Middle frontal gyrus (tissue), 1 donor: ENCODE measurements at regions not wholly inside any gene's neighbourhood (a gene's known extent, or its start where the extent isn't known, plus 50 kb on each side); places are given as distances from the start of the nearest gene placed in this dataset.

ENCODE experiments used
- DNase-seq: peaks from one replicate; pipeline ENCODE4 v3.0.0-alpha.2; 2015; ENCODE audit warnings: low spot score; ENCODE audit errors: extremely low spot score

DNA sequence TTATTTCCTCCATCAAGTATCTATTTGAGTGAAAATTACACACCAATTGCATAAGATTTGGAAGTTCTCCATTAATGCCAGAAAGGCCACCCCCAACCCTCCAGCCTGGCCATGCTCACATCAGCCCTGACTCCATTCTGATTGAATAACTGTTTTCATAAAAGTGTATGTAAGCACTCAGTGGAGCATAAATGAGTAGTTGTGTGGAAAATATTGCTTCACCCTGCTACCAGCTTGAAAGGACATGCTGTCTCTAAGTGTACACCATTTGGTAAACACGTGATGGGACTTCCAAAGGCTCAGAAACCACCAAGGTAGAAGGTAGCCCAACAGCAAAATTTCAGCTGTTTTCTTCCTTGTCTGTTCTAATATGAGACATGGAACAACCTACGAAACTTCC lies 393.8 kb downstream of the ZNF385D start:
- no peak for DNase-seq

GRCh38 chr3:21356402-21356801 lies 394.6 kb downstream of the ZNF385D start:
- no peak for DNase-seq

- no peak for DNase-seq
Observed at GRCh38 chr3:21345382-21345976, 405.5 kb downstream of the ZNF385D start.

DNA sequence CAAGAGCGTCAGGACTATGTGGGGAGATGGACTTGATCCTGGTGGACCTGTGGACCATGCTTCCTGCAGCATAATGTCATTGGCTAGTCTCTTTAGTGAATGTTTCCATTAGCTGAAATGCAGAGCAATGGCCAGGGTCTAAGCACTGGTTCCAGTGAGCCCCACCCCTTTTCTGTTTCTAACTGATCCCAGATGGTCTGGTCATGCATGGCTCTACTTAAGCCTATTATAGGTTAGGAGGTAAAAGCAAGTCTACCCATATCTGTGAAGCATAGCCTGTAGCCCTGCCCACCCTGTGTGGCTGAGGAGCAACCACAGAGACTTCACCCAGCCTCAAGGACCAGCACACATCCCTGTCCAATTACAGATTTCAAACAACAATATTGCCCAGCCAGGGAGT lies 419.2 kb downstream of the ZNF385D start:
- DNase-seq: no peak

- DNase-seq: no peak
Observed at GRCh38 chr3:21331321-21331720, 419.7 kb downstream of the ZNF385D start.

DNA sequence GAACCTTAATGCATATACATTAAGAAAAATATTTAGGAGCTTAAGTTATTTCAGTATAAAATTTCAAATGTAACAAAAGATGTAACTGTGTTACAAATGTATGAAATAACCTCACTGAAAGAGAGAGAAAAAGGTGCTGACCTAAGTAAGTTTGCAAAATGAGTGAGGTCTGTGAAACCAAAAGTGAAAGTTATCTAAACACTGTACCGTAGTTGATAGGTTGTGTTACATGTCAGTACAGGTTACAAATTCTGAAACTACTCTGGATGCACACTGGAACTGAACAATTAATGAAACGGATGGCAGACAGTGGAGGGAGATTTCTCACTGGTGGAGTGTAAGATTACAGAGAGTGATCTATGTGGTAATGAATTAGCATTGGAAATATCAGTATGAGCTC lies 420.7 kb downstream of the ZNF385D start:
- DNase-seq: no peak

- no peak for DNase-seq
Observed at GRCh38 chr3:21328711-21329390, 422.2 kb downstream of the ZNF385D start.

DNA sequence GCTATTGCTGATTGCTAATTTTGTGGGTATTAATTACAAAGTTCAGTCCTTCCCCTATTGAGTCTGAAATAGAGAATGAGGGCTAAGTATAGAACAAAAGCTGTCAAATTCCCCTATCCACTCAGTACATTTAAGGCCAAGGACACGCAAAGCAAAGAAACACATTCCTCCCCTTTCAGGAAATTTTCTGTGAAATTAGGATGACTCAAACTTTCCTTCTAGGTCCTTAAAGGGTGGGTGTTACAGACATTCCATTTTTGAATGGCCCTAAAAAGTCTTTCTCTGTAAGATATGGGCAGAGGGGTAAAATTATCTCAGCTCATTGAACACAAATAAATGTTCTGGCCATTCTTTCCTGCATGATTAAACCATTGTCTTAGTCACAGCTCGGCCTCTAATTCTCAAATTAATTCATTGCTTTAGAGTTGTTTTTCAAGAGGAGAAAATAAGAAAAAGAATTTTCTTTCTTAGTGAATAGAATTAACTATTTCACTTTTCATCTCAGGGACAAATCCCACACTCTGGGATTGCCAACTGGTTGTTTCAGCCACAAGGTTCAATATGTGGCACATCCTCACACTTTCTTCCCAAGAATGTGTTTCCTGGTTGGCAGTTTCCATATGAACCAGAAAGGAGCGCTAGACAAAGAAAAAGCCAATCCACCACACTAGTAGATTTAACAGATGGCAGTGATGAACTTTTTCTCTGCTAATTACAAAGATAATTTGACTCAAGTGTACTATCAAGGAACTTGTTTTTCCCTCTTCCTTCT lies 424.1 kb downstream of the ZNF385D start:
- no peak for DNase-seq

DNA sequence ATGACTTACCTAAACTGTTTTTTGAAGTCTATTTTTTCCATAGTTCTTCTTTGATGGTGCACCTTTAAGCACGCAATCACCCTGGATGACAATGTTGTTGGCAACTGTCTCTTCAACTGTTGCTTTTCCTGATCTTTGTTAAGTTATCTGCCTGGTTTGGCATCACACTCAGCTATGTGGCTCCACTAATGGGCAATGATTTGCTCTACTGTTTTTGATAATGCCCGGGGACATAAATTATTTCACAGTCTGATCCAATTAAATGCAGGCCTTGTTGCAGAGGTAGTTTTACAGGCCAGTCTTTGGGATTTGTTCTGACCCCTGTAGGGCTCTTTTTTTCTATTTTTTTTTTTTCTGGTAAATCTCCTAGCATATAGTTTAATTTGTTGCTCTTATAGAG lies 436.3 kb downstream of the ZNF385D start:
- DNase-seq: no peak

- no peak for DNase-seq
Observed at GRCh38 chr3:21310891-21311290, 440.1 kb downstream of the ZNF385D start.

- DNase-seq: no peak
Observed at GRCh38 chr3:21310161-21310560, 440.8 kb downstream of the ZNF385D start.

DNA sequence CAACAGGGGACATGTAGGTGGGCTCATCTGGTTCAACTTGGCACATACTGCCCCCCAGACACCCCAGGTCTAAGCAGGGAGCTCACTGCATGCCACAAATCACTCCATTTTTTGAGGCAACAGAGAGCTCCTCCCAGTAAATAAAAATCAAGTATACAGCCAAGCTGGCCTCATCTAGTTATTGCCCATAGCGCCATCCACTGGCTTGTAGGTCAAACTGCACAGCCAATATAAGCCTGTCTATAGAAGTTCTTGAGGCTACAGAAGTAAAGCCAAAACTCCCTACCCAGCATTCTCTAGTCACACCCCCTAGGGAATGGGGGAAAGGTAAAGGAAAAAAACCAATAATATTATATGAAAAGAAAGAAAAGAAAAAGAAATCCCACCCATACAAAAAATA lies 453.7 kb downstream of the ZNF385D start:
- no peak for DNase-seq

DNA sequence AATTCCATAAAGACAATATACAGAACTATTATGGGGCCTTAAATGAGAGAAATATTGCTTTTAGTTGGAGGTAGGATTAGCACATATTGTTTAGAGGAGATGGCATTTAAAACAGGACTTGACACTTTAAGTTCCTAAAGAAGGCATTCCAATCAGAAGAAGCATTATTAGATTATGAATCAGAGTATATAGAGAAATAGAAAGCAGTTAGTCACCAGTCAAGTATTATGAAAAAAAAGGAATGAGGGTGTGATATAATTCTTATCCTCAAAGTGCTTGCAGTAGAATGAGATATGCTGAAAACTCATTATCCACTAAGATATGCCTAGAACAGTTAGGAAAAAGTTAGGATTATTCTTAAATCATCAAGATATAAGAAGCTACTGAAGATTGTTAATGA lies 456.2 kb downstream of the ZNF385D start:
- no peak for DNase-seq

DNA sequence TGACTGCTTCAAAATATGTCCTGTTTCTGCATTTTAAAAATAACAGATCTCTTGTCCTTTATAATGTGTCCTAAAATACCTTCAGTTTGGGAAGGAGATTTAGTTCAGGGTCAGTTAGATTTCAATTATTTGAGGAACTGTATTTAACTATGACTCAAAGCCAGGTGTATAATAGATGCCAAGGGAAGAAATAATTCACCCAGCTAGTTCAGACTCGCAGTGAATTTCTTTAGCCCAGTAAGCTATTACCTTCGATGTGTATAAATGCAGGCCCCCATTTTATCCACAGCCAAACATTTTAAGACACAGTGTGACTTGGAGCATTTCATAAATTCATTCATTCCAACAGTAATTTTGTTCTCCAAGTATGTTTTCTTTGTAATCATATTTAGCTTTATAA lies 458.0 kb downstream of the ZNF385D start:
- no peak for DNase-seq

- DNase-seq: no peak
Observed at GRCh38 chr3:21290557-21290956, 460.5 kb downstream of the ZNF385D start.

GRCh38 chr3:21274079-21274571 lies 476.9 kb downstream of the ZNF385D start:
- no peak for DNase-seq

- no peak for DNase-seq
Observed at GRCh38 chr3:21273259-21274025, 477.6 kb downstream of the ZNF385D start.

DNA sequence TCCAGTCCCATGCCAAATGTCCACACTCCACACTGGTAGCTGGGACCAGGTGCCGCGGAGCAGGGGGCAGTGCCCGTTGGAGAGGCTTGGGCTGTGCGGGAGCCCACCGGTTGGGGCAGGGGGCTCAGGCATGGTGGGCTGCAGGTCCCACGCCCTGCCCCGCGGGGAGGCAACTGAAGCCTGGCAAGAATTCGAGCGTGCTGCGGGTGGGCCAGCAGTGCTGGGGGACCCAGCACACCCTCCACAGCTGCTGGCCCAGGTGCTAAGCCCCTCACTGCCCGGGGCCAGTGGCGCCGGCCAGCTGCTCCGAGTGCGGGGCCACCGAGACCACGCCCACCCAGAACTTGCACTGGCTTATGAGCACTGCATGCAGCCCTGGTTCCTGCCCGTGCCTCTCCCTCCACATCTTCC lies 479.4 kb downstream of the ZNF385D start:
- no peak for DNase-seq

DNA sequence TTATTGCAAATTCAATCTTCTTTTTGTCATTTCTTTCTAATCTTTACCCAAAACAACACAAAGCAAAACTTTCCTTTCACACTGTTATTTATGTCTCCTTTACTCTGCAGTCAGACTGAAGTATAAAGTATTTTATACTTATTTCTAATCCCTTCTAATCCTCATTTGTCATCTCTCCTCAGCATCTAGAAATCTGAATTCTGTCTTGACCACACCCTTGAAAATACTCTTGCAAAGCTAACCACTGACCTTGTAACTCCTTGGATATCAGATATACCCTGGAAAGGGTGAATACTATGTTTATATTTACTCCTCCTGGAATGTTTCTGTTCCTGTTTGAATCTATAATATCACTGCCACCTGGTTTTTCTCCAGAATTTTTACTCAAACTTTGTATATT lies 481.1 kb downstream of the ZNF385D start:
- DNase-seq: no peak

GRCh38 chr3:21260507-21260906 lies 490.5 kb downstream of the ZNF385D start:
- DNase-seq: no peak

GRCh38 chr3:21259896-21260295 lies 491.1 kb downstream of the ZNF385D start:
- DNase-seq: no peak

DNA sequence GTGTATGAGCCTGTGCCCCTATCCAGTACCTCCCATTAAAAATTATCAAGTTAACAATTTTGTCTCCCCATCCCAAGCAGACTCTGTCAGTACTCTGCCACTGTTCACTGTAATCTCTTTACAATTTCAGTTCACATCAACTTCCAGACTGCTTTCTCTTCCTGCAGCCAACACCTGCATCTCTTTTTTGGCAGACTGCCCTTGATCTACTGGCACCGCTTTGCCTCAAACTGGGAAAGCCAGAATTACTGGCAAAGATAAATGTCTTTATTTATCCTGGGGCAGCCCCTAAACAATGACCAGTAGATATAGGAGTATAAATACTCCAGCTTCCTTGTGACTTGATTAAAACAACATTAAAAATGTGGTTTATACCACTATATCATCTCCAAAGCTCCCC lies 494.1 kb downstream of the ZNF385D start:
- DNase-seq: no peak
